Panc1 (cell line): ENCODE measurements at regions not wholly inside any gene's neighbourhood (a gene's known extent, or its start where the extent isn't known, plus 50 kb on each side); places are given as distances from the start of the nearest gene placed in this dataset.

Source experiments
- CTCF ChIP-seq: fragments of 450-650 bp; IDR thresholded peaks from 2 replicates; pipeline ENCODE4 v1.5.1; 2017; ENCODE audit warnings: mild to moderate bottlenecking
- POLR2AphosphoS5 ChIP-seq: IDR thresholded peaks from 2 replicates; pipeline ENCODE4 v1.6.1; 2012; ENCODE audit warnings: mild to moderate bottlenecking, low read depth, low read length, moderate library complexity
- REST ChIP-seq, 2 experiments: IDR thresholded peaks; 2 replicates each; pipeline ENCODE4 v1.6.1; 2011 to 2012; ENCODE audit warnings: low read depth in 2 of 2, control low read depth in 1 of 2, low read length in 1 of 2, mild to moderate bottlenecking in 1 of 2, moderate library complexity in 1 of 2; ENCODE audit not compliant: insufficient read depth in 1 of 2
- SIN3A ChIP-seq: IDR thresholded peaks from 2 replicates; pipeline ENCODE4 v1.6.1; 2012; ENCODE audit warnings: low read depth, mild to moderate bottlenecking, low read length, moderate library complexity, borderline replicate concordance; ENCODE audit not compliant: insufficient read depth
- TCF7L2 ChIP-seq: IDR thresholded peaks from 2 replicates; pipeline ENCODE4 v1.6.1; 2011; ENCODE audit warnings: mild to moderate bottlenecking, low read depth, low read length, inconsistent platforms

DNA sequence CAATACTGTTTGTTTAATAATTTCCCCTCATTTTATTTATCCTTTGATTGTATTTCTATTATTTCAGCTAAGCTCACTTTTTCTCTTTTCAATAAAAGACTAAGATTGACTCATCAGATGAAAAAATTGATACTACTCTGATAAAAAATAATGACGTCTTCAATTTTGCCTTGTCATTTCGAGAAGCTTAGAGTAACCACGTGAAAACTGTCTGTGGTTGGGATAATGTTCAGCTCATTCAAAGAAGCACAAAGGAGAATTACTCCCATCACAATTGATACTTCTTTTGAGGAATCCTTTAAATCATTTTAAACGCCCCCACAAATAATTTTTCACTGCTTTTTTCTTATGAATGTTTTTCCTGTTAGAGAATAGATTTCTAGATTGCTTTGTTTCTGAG is 318.7 kb upstream of the SLITRK1 start:
- TF ChIP-seq CTCF = no peak
- no peak for TF ChIP-seq POLR2AphosphoS5
- no peak for TF ChIP-seq SIN3A
- no peak for TF ChIP-seq REST (IDR thresholded peaks at IDR 0.05; ENCODE audit: insufficient read depth in 1 of 2, low read depth in 2 of 2, low read length in 1 of 2)
- TF ChIP-seq TCF7L2 = no peak
